ENCODE measurements at regions not wholly inside any gene's neighbourhood (a gene's known extent, or its start where the extent isn't known, plus 50 kb on each side); places are given as distances from the start of the nearest gene placed in this dataset.

DNA sequence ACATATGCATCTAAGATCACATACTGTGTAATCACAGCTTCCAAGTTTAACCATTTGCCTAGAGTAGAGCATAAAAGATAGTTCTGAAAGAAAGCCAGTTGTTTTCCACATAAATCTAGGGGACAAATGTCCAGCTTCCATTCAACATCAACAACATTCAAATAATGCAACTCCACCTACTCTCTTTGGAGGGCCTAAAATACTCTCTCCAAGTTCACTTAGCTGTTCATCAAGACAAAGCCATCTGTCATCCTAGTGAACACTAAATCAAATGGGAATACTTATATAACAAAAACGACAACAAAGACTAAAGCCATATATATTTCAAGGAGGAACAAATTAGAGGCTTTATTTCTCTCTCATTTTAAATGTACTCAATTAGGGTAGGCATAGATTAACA is 221.5 kb upstream of the CDH2 start:
- RAD21 ChIA-PET (ENCODE audit: unreplicated experiment), result no interaction called here
- WGBS (ENCODE audit: insufficient coverage, insufficient replicate concordance, low lambda C conversion rate, missing lambda C conversion rate), result 0% methylated on average over 1 of the region's 1 CpG

DNA sequence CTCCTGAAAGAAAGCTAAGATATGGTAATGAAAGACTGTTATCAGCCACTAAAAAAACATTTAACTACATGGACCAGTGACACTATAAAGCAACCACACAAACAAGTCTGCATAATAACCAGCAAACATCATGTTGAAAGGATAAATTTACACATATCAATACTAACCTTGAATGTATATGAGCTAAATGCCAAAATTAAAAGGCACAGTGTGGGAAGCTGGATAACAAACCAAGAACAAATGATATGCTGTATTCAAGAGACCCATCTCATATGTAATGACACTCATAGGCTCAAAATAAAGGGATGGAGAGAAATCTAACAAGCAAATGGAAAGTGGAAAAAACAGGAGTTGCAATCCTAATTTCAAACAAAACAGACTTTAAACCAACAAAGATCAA is 213.1 kb upstream of the CDH2 start:
- CTCF ChIA-PET, result no interaction called here
- Histone ChIP-seq H3K79me2 (ENCODE audit: control insufficient read depth, insufficient read depth, low read length) (no peaks in the 10 kb centered on the region), H4K20me1 (ENCODE audit: control insufficient read depth, insufficient read depth) (no peaks in the 10 kb centered on the region), H2AFZ (ENCODE audit: control insufficient read depth, low read depth, low read length) (no peak overlapping the region), H3K36me3 (ENCODE audit: control insufficient read depth in 2 of 2, insufficient read depth in 2 of 2, low read length in 1 of 2) (no peaks in the 10 kb centered on the region), H3K9me3 (replicated peaks; ENCODE audit: control insufficient read depth, insufficient read depth, low read length) (no peaks in the 10 kb centered on the region; the same call in 2 of the 3 replicates), H3K27ac (ENCODE audit: control insufficient read depth, insufficient read depth) (no peak overlapping the region), H3K4me3 (no peak overlapping the region), H3K27me3 (replicated peaks in 1 of 2; ENCODE audit: control insufficient read depth in 2 of 2, insufficient read depth in 2 of 2, low read length in 1 of 2) (no peaks in the 10 kb centered on the region), H3K4me2 (ENCODE audit: control insufficient read depth, insufficient read depth) (no peak overlapping the region), H3K9ac (ENCODE audit: control insufficient read depth, insufficient read depth, low read length) (no peak overlapping the region), H3K4me1 (ENCODE audit: control insufficient read depth, insufficient read depth, low read length) (no peaks in the 10 kb centered on the region)
- intact Hi-C loops (cut with micrococcal nuclease; ENCODE audit: unreplicated experiment) (no loop called here), in situ Hi-C loops (cut with MboI) (no loop called here)
- POLR2A ChIA-PET, result no interaction called here
- ATAC-seq, result no peak
- FAIRE-seq, result no peak
- RAD21 ChIA-PET (ENCODE audit: unreplicated experiment), result no interaction called here
- DNase-seq (ENCODE audit: low read depth, low spot score), result no peak
- no TSS peak for BruUV-seq (replicated peaks)
- TF ChIP-seq BRCA1 (IDR thresholded peaks at IDR 0.05; ENCODE audit: low read depth, low read length) (no peak), TBL1XR1 (IDR thresholded peaks at IDR 0.05; ENCODE audit: low read depth, low read length) (no peak), SMAD5 (IDR thresholded peaks at IDR 0.05; ENCODE audit: low read depth) (no peak), POLR2A (IDR thresholded peaks at IDR 0.05; ENCODE audit: low read depth, low read length) (no peak), IRF4 (IDR thresholded peaks at IDR 0.05; ENCODE audit: low read depth, low read length) (no peak), BHLHE40 (IDR thresholded peaks at IDR 0.05; ENCODE audit: borderline replicate concordance in 1 of 2, low read depth in 2 of 2, low read length in 1 of 2) (no peak), FOXK2 (IDR thresholded peaks at IDR 0.05) (no peak), CHD4 (IDR thresholded peaks at IDR 0.05) (no peak), NFYB (IDR thresholded peaks at IDR 0.05; ENCODE audit: insufficient read depth, low read depth, low read length) (no peak), NR2C2 (IDR thresholded peaks at IDR 0.05; ENCODE audit: borderline replicate concordance, control insufficient read depth, insufficient read length, low read depth) (no peak), ZZZ3 (IDR thresholded peaks at IDR 0.05; ENCODE audit: control insufficient read depth, insufficient read length, low read depth) (no peak), ATF7 (IDR thresholded peaks at IDR 0.05; ENCODE audit: low read depth) (no peak), TCF12 (IDR thresholded peaks at IDR 0.05; ENCODE audit: low read depth, low read length) (no peak), MEF2B (IDR thresholded peaks at IDR 0.05; ENCODE audit: partially characterized antibody, poor library complexity, severe bottlenecking) (no peak), TARDBP (IDR thresholded peaks at IDR 0.05; ENCODE audit: borderline replicate concordance) (no peak)
- TF ChIP-seq, protein P1, sequence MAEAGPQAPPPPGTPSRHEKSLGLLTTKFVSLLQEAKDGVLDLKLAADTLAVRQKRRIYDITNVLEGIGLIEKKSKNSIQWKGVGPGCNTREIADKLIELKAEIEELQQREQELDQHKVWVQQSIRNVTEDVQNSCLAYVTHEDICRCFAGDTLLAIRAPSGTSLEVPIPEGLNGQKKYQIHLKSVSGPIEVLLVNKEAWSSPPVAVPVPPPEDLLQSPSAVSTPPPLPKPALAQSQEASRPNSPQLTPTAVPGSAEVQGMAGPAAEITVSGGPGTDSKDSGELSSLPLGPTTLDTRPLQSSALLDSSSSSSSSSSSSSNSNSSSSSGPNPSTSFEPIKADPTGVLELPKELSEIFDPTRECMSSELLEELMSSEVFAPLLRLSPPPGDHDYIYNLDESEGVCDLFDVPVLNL (IDR thresholded peaks at IDR 0.05; ENCODE audit: low read depth, low read length), result no peak
- SMC1A ChIA-PET (ENCODE audit: uncharacterized antibody, unreplicated experiment), result interaction anchor here (0.8 kb wide), 1 partner anchor 14 kb away, joined by 3 read pairs; no protein-coding TSS in a partner anchor

More for the DNA sequence above, 221.5 kb upstream of the CDH2 start:
- no peak overlapping the region for H3K4me3 ChIP-seq
- no peaks in the 10 kb centered on the region for H3K27me3 ChIP-seq (replicated peaks in 1 of 2; ENCODE audit: control insufficient read depth in 2 of 2, insufficient read depth in 2 of 2, low read length in 1 of 2)
- no TSS peak for BruUV-seq (replicated peaks)
- FAIRE-seq (no peak), ATAC-seq (no peak), DNase-seq (ENCODE audit: low read depth, low spot score) (no peak)
- H3K9me3 ChIP-seq (replicated peaks; ENCODE audit: control insufficient read depth, insufficient read depth, low read length), result no peaks in the 10 kb centered on the region
- intact Hi-C loops (cut with micrococcal nuclease; ENCODE audit: unreplicated experiment) (no loop called here), in situ Hi-C loops (cut with MboI) (no loop called here)
- CTCF ChIA-PET, result interaction anchor here (1.3 kb wide), 1 partner anchor 12 kb away, joined by 3 read pairs; no protein-coding TSS in a partner anchor
- TF ChIP-seq, protein P2, sequence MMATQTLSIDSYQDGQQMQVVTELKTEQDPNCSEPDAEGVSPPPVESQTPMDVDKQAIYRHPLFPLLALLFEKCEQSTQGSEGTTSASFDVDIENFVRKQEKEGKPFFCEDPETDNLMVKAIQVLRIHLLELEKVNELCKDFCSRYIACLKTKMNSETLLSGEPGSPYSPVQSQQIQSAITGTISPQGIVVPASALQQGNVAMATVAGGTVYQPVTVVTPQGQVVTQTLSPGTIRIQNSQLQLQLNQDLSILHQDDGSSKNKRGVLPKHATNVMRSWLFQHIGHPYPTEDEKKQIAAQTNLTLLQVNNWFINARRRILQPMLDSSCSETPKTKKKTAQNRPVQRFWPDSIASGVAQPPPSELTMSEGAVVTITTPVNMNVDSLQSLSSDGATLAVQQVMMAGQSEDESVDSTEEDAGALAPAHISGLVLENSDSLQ (IDR thresholded peaks at IDR 0.05), result no peak
- TF ChIP-seq NR2C1 (IDR thresholded peaks at IDR 0.05), result no peak
- TF ChIP-seq ZBED1 (IDR thresholded peaks at IDR 0.05; ENCODE audit: borderline replicate concordance), result no peak
- no peak for TF ChIP-seq STAT3 (IDR thresholded peaks at IDR 0.05; ENCODE audit: low read depth, low read length)
- no peaks in the 10 kb centered on the region for H4K20me1 ChIP-seq (ENCODE audit: control insufficient read depth, insufficient read depth)
- no peak overlapping the region for H2AFZ ChIP-seq (ENCODE audit: control insufficient read depth, low read depth, low read length)
- H3K4me2 ChIP-seq (ENCODE audit: control insufficient read depth, insufficient read depth), result no peak overlapping the region
- SMC1A ChIA-PET (ENCODE audit: uncharacterized antibody, unreplicated experiment), result no interaction called here
- H3K36me3 ChIP-seq (ENCODE audit: control insufficient read depth in 2 of 2, insufficient read depth in 2 of 2, low read length in 1 of 2), result no peaks in the 10 kb centered on the region
- no peaks in the 10 kb centered on the region for H3K4me1 ChIP-seq (ENCODE audit: control insufficient read depth, insufficient read depth, low read length)
- no peak overlapping the region for H3K9ac ChIP-seq (ENCODE audit: control insufficient read depth, insufficient read depth, low read length)
- POLR2A ChIA-PET, result no interaction called here
- H3K27ac ChIP-seq (ENCODE audit: control insufficient read depth, insufficient read depth), result no peak overlapping the region
- H3K79me2 ChIP-seq (ENCODE audit: control insufficient read depth, insufficient read depth, low read length), result no peaks in the 10 kb centered on the region
